ENCODE measurements at regions not wholly inside any gene's neighbourhood (a gene's known extent, or its start where the extent isn't known, plus 50 kb on each side); places are given as distances from the start of the nearest gene placed in this dataset.

DNA sequence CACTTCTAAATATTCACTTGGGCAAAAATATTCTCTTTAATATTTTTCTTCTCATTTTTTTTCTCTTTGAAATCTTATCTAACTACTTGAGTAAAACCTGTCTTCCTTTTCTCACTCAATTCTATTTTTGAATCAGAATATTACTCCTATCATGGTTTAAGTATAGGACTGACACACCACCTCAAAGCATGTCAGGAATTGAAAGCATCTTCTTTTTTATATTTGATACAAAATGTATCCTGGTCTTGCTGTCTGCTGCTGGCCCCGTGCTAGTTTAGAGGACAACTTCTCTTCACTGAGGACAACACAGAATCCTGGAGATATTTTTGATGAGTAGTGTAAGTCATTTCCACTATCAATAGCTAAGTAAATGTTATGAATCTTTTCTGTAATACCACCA is 383.6 kb downstream of the GADD45G start:
- TF ChIP-seq, protein P1, sequence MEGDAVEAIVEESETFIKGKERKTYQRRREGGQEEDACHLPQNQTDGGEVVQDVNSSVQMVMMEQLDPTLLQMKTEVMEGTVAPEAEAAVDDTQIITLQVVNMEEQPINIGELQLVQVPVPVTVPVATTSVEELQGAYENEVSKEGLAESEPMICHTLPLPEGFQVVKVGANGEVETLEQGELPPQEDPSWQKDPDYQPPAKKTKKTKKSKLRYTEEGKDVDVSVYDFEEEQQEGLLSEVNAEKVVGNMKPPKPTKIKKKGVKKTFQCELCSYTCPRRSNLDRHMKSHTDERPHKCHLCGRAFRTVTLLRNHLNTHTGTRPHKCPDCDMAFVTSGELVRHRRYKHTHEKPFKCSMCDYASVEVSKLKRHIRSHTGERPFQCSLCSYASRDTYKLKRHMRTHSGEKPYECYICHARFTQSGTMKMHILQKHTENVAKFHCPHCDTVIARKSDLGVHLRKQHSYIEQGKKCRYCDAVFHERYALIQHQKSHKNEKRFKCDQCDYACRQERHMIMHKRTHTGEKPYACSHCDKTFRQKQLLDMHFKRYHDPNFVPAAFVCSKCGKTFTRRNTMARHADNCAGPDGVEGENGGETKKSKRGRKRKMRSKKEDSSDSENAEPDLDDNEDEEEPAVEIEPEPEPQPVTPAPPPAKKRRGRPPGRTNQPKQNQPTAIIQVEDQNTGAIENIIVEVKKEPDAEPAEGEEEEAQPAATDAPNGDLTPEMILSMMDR (IDR thresholded peaks at IDR 0.05; ENCODE audit: control insufficient read depth, insufficient read depth, low read depth, low read length, missing control alignments) = no peak
- H3K4me3 ChIP-seq (ENCODE audit: control insufficient read depth, low read depth, low read length) = no peak overlapping the region
- no peak for DNase-seq (ENCODE audit: low read depth)

DNA sequence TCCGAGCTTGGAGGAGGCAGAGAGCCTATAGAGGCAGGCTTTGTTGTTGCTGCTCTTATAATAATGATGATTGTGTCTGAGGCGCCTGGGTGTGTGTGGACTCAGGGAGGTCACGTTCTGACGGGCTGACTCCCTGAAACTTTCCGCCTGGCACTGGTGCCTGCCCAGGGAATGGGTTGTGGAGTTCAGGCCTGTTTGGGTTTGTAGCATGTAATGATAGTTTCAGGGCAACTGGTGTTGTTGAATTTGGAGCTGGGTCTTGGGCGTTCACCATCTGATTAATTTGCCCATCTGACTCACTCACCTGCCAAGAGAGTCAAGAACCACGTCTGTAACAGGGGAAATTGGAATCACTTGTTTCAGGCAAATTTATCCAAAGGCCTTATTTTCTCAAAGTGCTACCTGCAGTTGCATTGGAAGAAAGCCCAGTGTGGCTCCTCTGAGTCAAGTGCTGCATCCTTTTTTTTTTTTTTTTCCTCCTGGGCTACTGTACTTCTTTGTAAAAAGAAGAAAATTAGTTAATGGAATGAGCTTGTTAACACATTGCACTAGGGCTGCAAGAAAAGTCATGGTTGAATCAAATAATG is 386.5 kb downstream of the GADD45G start:
- TF ChIP-seq, protein P1 (IDR thresholded peaks at IDR 0.05; ENCODE audit: control insufficient read depth, insufficient read depth, low read depth, low read length, missing control alignments) = no peak
- DNase-seq (ENCODE audit: low read depth) = no peak
- no peak overlapping the region for H3K4me3 ChIP-seq (ENCODE audit: control insufficient read depth, low read depth, low read length)

DNA sequence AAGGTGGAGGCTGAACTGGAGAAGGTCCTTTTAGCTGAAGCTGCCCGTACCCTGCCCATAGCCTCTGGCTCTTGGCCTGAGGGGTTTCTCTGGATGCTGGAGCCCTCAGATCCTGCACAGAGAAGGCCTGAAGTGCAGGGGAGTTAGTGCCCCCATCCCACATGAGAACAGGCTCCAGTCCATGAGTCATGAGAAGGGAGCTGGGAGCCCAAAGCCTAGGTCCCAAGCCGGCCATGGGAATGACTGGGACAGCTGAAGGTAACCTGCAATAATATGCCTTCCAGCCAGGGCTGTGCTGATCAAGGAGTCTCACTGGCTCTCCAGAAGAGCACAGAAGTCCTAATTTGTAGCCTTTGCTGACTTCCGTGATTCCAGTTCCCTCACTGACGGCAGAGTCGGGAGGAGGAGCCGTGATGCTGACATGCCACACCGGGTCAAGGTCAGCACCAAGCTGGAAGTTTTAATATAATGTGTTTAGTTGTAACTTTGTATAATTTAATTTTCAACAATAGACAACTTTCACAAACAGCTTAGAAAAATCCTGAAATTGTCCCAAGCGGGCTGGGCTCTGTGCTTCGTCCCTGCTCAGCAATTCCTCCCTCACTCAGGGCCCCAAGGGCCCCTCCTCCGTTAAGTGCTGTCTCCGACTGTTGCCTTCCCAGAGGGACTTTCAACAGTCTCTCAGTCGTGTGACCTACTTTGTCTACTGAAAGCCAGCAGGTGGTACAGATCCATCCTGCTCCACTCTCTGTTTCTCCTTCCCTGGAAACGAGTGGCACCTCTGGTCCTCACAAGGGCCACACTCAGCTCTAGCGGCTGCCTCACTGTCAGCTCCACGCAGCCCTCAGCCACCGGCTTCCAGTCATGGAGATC is 387.8 kb downstream of the GADD45G start:
- TF ChIP-seq, protein P1 (IDR thresholded peaks at IDR 0.05; ENCODE audit: control insufficient read depth, insufficient read depth, low read depth, low read length, missing control alignments) = no peak
- H3K4me3 ChIP-seq (ENCODE audit: control insufficient read depth, low read depth, low read length) = no peak overlapping the region
- no peak for DNase-seq (ENCODE audit: low read depth)

DNA sequence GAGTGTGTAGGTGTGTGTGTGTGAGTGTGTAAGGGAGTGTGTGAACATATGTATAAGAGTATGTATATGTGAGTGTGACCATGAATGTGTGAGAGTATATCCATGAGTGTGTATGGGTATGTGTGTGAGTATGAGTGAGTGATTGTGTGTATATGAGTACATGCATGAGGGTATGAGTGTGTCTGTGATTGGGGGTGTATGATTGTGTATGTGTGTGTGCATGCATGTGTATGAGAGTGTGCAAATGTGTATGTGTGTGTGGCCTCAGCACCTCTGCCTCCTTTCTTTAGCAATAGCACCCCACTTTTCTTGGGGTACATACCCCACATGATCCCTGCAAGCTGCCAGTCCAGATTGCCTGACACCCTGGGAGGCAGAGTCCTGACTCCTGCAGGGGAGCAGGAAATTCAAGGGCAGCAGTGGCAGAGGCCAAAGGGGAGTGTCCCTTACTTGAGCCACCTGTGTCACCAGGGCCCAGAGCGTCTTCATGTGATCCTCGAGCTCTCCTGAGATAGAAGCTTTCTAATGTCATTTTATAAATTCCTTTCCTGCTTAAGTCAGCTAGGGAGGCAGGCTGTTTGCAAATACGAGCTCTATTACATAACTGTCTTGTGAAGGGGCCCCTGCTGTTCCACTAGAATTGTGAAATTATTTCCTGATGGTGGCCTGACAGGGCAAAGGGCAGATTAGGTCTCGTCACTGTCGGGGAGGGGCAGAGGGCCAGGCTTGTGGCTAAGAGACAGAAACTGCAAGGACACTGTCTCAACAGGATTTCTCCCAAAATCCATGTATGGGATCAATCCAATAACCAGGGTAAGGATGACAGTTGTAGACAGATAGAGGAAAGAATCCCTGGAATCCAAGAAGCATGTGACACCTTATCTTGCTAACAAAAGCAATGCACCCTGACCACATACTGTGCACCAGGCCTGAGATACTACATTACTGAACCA is 389.1 kb downstream of the GADD45G start:
- DNase-seq (ENCODE audit: low read depth) = no peak

DNA sequence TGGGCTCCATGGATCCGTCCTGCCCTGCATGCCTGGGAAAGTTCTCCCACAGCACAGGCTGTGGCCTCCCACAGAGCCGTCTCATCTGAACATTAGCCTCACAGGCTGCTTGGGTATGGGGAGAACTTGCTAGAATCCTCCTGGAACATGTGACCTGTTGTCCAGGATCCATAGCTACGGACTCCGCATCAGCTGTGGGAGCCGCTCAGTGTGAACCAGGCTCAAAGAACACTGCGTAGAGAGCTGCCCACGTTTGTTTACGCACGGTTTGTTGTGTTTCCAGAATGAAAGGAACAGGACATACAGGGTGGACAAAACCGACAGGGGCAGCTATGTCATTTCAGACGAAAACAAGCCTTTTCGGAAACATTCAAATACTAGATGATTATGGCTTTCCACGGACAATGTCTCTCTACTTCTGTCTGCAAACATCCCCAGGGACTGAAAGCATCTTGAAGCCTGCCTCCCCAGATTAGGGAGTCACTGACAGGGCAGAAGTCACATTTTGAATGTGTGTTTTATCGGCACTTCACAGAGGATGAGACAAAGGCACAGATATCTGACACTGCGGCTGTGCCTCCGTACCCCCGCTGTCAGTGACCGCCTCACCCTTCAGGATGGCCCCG is 390.3 kb downstream of the GADD45G start:
- TF ChIP-seq, protein P1 (IDR thresholded peaks at IDR 0.05; ENCODE audit: control insufficient read depth, insufficient read depth, low read depth, low read length, missing control alignments) = no peak
- H3K4me3 ChIP-seq (ENCODE audit: control insufficient read depth, low read depth, low read length) = no peak overlapping the region
- DNase-seq (ENCODE audit: low read depth) = no peak

More for the DNA sequence above, 389.1 kb downstream of the GADD45G start:
- H3K4me3 ChIP-seq (ENCODE audit: control insufficient read depth, low read depth, low read length) = no peak overlapping the region
- TF ChIP-seq, protein P1 (IDR thresholded peaks at IDR 0.05; ENCODE audit: control insufficient read depth, insufficient read depth, low read depth, low read length, missing control alignments) = no peak

DNA sequence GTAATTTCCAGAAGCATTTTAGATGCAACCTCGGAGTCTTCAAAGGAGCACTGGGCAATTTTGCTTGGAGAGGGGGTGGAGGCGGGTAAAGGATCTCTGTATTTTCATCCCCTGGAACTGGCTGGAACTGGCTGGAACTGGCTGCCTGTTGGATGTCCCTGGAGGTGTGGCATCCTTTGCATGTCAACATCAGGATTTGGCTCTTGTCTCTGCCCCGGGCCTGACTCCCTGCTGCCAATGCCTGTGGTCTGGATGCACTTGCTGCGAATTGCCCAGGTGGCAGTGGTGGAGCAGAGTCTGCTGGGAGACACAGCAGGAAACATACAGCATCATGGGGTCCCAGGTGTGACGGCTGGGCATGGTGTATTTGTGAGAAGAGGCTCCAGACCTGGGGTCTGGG is 391.3 kb downstream of the GADD45G start:
- no peak for DNase-seq (ENCODE audit: low read depth)
- TF ChIP-seq, protein P1 (IDR thresholded peaks at IDR 0.05; ENCODE audit: control insufficient read depth, insufficient read depth, low read depth, low read length, missing control alignments) = no peak

More for the DNA sequence above, 391.3 kb downstream of the GADD45G start:
- H3K4me3 ChIP-seq (ENCODE audit: control insufficient read depth, low read depth, low read length) = no peak overlapping the region
